Natural killer cell (primary cell): ENCODE measurements at regions not wholly inside any gene's neighbourhood (a gene's known extent, or its start where the extent isn't known, plus 50 kb on each side); places are given as distances from the start of the nearest gene placed in this dataset.

ENCODE experiments used
- ATAC-seq, 3 donors: fragments of 150-1000 bp in 2 of 3; fragments of 200-7000 bp in 1 of 3; cut with Tn5 transposase; 1 replicate in 1 of 3; 2 replicates in 2 of 3; pipeline ENCODE4 v1.10.0; 2021; ENCODE audit warnings: mild to moderate bottlenecking in 2 of 3, moderate library complexity in 2 of 3
- DNase-seq, 2 donors: peaks; one replicate each; pipeline versions ENCODE4 v3.0.0 to v3.0.0-alpha.2; 2013 to 2021; ENCODE audit warnings: mixed read lengths in 1 of 2
- H3K27ac ChIP-seq: one replicate; pipeline ENCODE4 v1.5.1; 2013; ENCODE audit warnings: mild to moderate bottlenecking, low read length
- H3K27me3 ChIP-seq: one replicate; pipeline ENCODE4 v1.6.1; 2013; ENCODE audit warnings: low read length; ENCODE audit not compliant: control insufficient read depth, insufficient read depth
- H3K36me3 ChIP-seq: one replicate; pipeline ENCODE4 v1.6.1; 2013; ENCODE audit warnings: low read length; ENCODE audit not compliant: control insufficient read depth, insufficient read depth
- H3K4me1 ChIP-seq: one replicate; pipeline ENCODE4 v1.6.1; 2013; ENCODE audit warnings: low read length; ENCODE audit not compliant: control insufficient read depth, insufficient read depth
- H3K4me3 ChIP-seq: one replicate; pipeline ENCODE4 v1.5.1; 2013; ENCODE audit warnings: low read length
- H3K9me3 ChIP-seq: one replicate; pipeline ENCODE4 v1.6.1; 2013; ENCODE audit warnings: low read length; ENCODE audit not compliant: control insufficient read depth, insufficient read depth
- H3K27ac Mint-ChIP-seq, 2 donors: one replicate each; pipeline ENCODE4 v1.8.0; 2022; ENCODE audit warnings: mild to moderate bottlenecking in 2 of 2, mixed read lengths in 2 of 2, moderate library complexity in 1 of 2
- H3K27me3 Mint-ChIP-seq, 2 donors: one replicate each; pipeline ENCODE4 v1.8.0; 2022; ENCODE audit warnings: low read depth in 2 of 2, mixed read lengths in 2 of 2
- H3K36me3 Mint-ChIP-seq: one replicate; pipeline ENCODE4 v1.8.0; 2022; ENCODE audit warnings: mixed read lengths
- H3K4me1 Mint-ChIP-seq, 2 donors: one replicate each; pipeline ENCODE4 v1.8.0; 2022; ENCODE audit warnings: mixed read lengths in 2 of 2
- H3K4me3 Mint-ChIP-seq: one replicate; pipeline ENCODE4 v1.8.0; 2022; ENCODE audit warnings: mild to moderate bottlenecking, moderate library complexity, mixed read lengths
- H3K9me3 Mint-ChIP-seq, 2 donors: one replicate each; pipeline ENCODE4 v1.8.0; 2022; ENCODE audit warnings: mixed read lengths in 2 of 2
- WGBS: methylation state at CpG from one replicate; pipeline ENCODE4 v1.1.7; 2013; ENCODE audit warnings: missing lambda C conversion rate; ENCODE audit not compliant: insufficient coverage; 5-methylcytosine and 5-hydroxymethylcytosine counted together
- intact Hi-C: fragments of 100-400 bp; cut with micrococcal nuclease; formaldehyde crosslinking; loops from one replicate; pipeline ENCODE4 v1.14.2; 2022
- TF ChIP-seq, protein P1 (sequence below): fragments of 200-600 bp; IDR thresholded peaks from one replicate; pipeline ENCODE4 v1.8.0; 2022; ENCODE audit warnings: antibody characterized with exemption

DNA sequence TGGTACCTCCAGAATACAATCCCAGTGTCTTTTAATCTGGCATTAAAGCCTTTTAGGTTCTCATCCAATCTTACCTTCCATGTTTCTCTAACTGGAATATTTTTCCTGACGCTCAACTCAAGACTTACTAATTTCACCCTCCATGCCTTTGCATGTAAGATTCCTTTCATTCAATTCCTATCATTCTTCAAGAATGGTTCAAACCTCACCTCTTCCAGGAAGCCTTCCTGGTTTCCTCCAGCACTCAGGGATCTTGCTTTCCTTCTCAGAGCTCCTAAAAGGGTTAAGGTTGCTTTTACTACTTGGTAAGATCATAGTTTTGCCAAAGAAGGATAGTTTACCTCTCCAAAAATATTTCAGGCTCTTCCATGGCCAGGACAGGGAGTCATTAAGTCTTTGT, 91.2 kb upstream of the CACNA1E start:
- no peaks in the 10 kb centered on the region for H3K27me3 ChIP-seq
- Mint-ChIP-seq H3K27ac (no peak overlapping the region), H3K9me3 (no peaks in the 10 kb centered on the region), H3K27me3 (peaks cover 0 to 22% of the 10 kb centered on the region in 2 donors), H3K4me3 (no peak overlapping the region), H3K4me1 (no peaks in the 10 kb centered on the region), H3K36me3 (no peaks in the 10 kb centered on the region)
- no peak for DNase-seq
- no peaks in the 10 kb centered on the region for H3K9me3 ChIP-seq
- intact Hi-C loops: no loop called here
- ATAC-seq: no peak
- no peak overlapping the region for H3K27ac ChIP-seq
- WGBS: 91% methylated on average over 1 of the region's 1 CpG
- H3K4me3 ChIP-seq: no peak overlapping the region
- no peaks in the 10 kb centered on the region for H3K4me1 ChIP-seq
- H3K36me3 ChIP-seq: no peaks in the 10 kb centered on the region
- TF ChIP-seq, protein P1, sequence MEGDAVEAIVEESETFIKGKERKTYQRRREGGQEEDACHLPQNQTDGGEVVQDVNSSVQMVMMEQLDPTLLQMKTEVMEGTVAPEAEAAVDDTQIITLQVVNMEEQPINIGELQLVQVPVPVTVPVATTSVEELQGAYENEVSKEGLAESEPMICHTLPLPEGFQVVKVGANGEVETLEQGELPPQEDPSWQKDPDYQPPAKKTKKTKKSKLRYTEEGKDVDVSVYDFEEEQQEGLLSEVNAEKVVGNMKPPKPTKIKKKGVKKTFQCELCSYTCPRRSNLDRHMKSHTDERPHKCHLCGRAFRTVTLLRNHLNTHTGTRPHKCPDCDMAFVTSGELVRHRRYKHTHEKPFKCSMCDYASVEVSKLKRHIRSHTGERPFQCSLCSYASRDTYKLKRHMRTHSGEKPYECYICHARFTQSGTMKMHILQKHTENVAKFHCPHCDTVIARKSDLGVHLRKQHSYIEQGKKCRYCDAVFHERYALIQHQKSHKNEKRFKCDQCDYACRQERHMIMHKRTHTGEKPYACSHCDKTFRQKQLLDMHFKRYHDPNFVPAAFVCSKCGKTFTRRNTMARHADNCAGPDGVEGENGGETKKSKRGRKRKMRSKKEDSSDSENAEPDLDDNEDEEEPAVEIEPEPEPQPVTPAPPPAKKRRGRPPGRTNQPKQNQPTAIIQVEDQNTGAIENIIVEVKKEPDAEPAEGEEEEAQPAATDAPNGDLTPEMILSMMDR: no peak

DNA sequence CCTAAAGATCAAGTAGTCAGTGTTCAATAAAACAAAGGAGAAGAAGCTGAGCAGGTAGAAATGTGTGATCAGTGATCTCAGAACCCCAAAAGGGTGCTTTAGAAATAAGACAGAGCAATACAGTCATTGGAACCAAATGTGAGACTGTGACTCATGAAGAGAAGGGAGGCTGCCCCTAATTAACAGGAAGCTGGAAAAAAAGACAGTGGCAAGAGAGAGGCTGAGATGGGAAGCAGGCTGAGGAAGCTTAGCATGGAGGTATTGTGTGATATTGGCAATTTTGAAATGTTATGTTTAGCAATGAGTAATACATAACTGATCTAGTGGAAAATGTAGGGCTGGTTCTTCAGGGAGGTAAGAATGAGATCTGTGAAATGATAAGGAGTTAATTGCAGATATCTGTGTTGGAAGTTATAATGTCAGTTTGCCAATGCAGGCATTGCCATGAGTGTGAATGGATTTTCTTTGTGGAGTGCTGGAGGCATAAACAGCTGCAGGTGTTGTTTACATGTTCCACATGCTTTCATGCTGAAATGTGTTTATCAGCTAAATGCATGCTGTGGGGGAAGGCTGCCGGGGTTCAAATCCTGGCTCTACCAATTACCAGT, 90.6 kb upstream of the CACNA1E start:
- Mint-ChIP-seq H3K27me3 (peaks cover 0 to 22% of the 10 kb centered on the region in 2 donors), H3K27ac (no peak overlapping the region), H3K36me3 (no peaks in the 10 kb centered on the region), H3K9me3 (no peaks in the 10 kb centered on the region), H3K4me3 (no peak overlapping the region), H3K4me1 (no peaks in the 10 kb centered on the region)
- TF ChIP-seq, protein P1: no peak
- DNase-seq: no peak
- Histone ChIP-seq H3K36me3 (no peaks in the 10 kb centered on the region), H3K9me3 (no peaks in the 10 kb centered on the region), H3K27me3 (no peaks in the 10 kb centered on the region), H3K27ac (no peak overlapping the region), H3K4me3 (no peak overlapping the region), H3K4me1 (no peaks in the 10 kb centered on the region)
- ATAC-seq: no peak
- WGBS: 100% methylated on average over 1 of the region's 1 CpG
- intact Hi-C loops: no loop called here

DNA sequence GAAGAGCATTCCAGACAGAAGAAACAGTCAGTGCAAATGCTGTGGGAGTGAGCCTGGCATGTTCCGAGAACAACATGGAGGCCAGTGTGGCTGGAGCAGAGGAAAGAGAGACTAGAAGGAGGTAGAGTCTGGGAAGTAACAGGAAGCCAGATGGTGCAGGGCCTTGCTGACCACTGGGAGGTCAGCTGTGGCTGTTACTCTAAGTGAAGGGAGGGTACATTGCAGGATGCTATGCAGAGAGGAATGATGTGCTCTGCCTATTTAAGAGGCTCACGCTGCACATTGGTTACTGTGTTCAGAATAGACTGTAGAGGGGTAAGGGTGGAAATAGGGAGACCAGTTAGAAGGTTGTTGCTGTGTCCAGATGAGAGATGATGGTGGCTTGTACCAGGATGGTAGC, 88.6 kb upstream of the CACNA1E start:
- Mint-ChIP-seq H3K27me3 (peaks cover 0 to 19% of the 10 kb centered on the region in 2 donors), H3K4me3 (no peak overlapping the region), H3K4me1 (no peaks in the 10 kb centered on the region), H3K27ac (no peak overlapping the region), H3K9me3 (no peaks in the 10 kb centered on the region), H3K36me3 (no peaks in the 10 kb centered on the region)
- Histone ChIP-seq H3K4me1 (no peaks in the 10 kb centered on the region), H3K36me3 (no peaks in the 10 kb centered on the region), H3K27me3 (no peaks in the 10 kb centered on the region), H3K4me3 (no peak overlapping the region), H3K9me3 (no peaks in the 10 kb centered on the region), H3K27ac (no peak overlapping the region)
- 89% methylated on average over 2 of the region's 2 CpGs for WGBS
- intact Hi-C loops: no loop called here
- TF ChIP-seq, protein P1: no peak
- ATAC-seq: no peak
- DNase-seq: no peak

DNA sequence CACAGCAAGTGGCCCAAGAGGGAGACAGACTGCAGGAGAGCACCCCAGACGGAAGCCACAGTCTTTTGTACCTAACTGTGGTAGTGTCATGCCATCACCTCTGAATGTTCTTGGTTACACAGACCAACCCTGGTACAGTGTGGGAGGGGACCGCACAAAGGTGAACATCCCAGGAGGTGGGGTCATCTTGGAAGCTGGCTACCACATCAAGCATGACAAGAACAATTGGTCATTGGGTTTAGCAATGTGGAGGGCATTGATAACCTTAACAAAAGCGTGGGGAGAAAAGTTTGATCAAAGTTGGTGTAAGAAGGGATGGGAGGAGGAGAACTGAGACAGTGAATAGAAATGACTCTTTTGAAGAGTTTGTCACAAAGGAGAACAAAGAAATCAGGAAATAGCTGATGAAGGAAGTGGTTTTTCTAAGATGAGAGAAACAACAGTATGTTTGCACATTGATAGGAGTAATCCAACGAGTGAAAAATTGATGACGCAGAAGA, 87.1 kb upstream of the CACNA1E start:
- DNase-seq (peak in 1 of 2 donors; percentile 76), ATAC-seq (peak in 2 of 3 donors; percentile 44 to 48)
- Mint-ChIP-seq H3K4me3 (no peak overlapping the region), H3K27me3 (peaks cover 0 to 17% of the 10 kb centered on the region in 2 donors), H3K4me1 (no peaks in the 10 kb centered on the region), H3K9me3 (no peaks in the 10 kb centered on the region), H3K27ac (no peak overlapping the region), H3K36me3 (no peaks in the 10 kb centered on the region)
- TF ChIP-seq, protein P1: no peak
- 44% methylated on average over 5 of the region's 5 CpGs for WGBS
- H3K27me3 ChIP-seq: no peaks in the 10 kb centered on the region
- no peak overlapping the region for H3K27ac ChIP-seq
- H3K4me1 ChIP-seq: no peaks in the 10 kb centered on the region
- intact Hi-C loops: no loop called here
- H3K4me3 ChIP-seq: no peak overlapping the region
- no peaks in the 10 kb centered on the region for H3K36me3 ChIP-seq
- H3K9me3 ChIP-seq: no peaks in the 10 kb centered on the region
